Prostate gland (tissue), 2 donors: ENCODE measurements at regions not wholly inside any gene's neighbourhood (a gene's known extent, or its start where the extent isn't known, plus 50 kb on each side); places are given as distances from the start of the nearest gene placed in this dataset.
"Not testable (repeated sequence)": the region's sequence is repeated elsewhere in the genome, so short reads cannot be mapped to it uniquely, and the experiment has no call there.

Source experiments
- DNase-seq: peaks from one replicate; pipeline ENCODE4 v3.0.0-alpha.2; 2019; ENCODE audit warnings: low spot score
- H3K27ac ChIP-seq, 2 donors: fragments of 200-600 bp; sonication (generic); 2 replicates each; pipeline ENCODE4 v1.5.1; 2017 to 2019
- H3K27me3 ChIP-seq: fragments of 200-600 bp; sonication (generic); replicated peaks from 2 replicates; pipeline ENCODE4 v1.5.1; 2019; ENCODE audit not compliant: insufficient read depth
- H3K36me3 ChIP-seq, 2 donors: fragments of 200-600 bp; sonication (generic); 1 replicate in 1 of 2; 2 replicates in 1 of 2; pipeline versions ENCODE4 v1.5.1 to v1.8.1; 2017 to 2019
- H3K4me1 ChIP-seq: fragments of 200-600 bp; sonication (generic); replicated peaks from 2 replicates; pipeline ENCODE4 v1.5.1; 2019
- H3K4me3 ChIP-seq, 2 donors: fragments of 200-600 bp; sonication (generic); 2 replicates each; pipeline ENCODE4 v1.5.1; 2017 to 2019
- H3K9me3 ChIP-seq: fragments of 200-600 bp; sonication (generic); 2 replicates; pipeline ENCODE4 v1.5.1; 2017
- CTCF ChIP-seq, 4 experiments: fragments of 200-600 bp in 2 of 4; fragments of 450-650 bp in 2 of 4; sonication (generic) in 2 of 4; IDR thresholded peaks; 1 replicate in 3 of 4; 2 replicates in 1 of 4; pipeline ENCODE4 v1.5.1; 2016 to 2019; ENCODE audit warnings: antibody characterized with exemption in 4 of 4, mild to moderate bottlenecking in 2 of 4, moderate library complexity in 2 of 4
- POLR2A ChIP-seq: fragments of 450-650 bp; IDR thresholded peaks from one replicate; pipeline ENCODE4 v1.6.1; 2016; ENCODE audit warnings: antibody characterized with exemption, mild to moderate bottlenecking
- POLR2AphosphoS5 ChIP-seq: sonication (generic); formaldehyde crosslinking; IDR thresholded peaks from one replicate; pipeline ENCODE4 v1.6.1; 2017; ENCODE audit warnings: antibody characterized with exemption
- WGBS: methylation state at CpG from one replicate; pipeline ENCODE4 v1.1.5; 2018; 5-methylcytosine and 5-hydroxymethylcytosine counted together
- intact Hi-C: fragments of 100-400 bp; cut with DNase I; formaldehyde crosslinking; loops from one replicate; pipeline ENCODE4 v1.14.2; 2022

- no peak for DNase-seq
- Histone ChIP-seq H3K4me1 (no peaks in the 10 kb centered on the region), H3K27ac (no peak overlapping the region), H3K4me3 (no peak overlapping the region), H3K27me3 (no peaks in the 10 kb centered on the region), H3K9me3 (no peaks in the 10 kb centered on the region), H3K36me3 (no peaks in the 10 kb centered on the region)
- intact Hi-C loops = no loop called here
- WGBS = 91% methylated on average over 1 of the region's 1 CpG
- TF ChIP-seq POLR2A = no peak
These were observed 426.3 kb upstream of the MEF2C start for GRCh38 chr5:89309268-89309667.

- no peaks in the 10 kb centered on the region for H3K4me1 ChIP-seq
- intact Hi-C loops = no loop called here
- H3K4me3 ChIP-seq = no peak overlapping the region
- 85% methylated on average over 4 of the region's 4 CpGs for WGBS
- H3K27me3 ChIP-seq = no peaks in the 10 kb centered on the region
- no peaks in the 10 kb centered on the region for H3K9me3 ChIP-seq
- H3K27ac ChIP-seq = no peak overlapping the region
- no peak for TF ChIP-seq POLR2AphosphoS5
- no peak for TF ChIP-seq CTCF (IDR thresholded peaks at IDR 0.05)
- no peak for TF ChIP-seq POLR2A
- no peaks in the 10 kb centered on the region for H3K36me3 ChIP-seq
- no peak for DNase-seq
These were observed 425.6 kb upstream of the MEF2C start for GRCh38 chr5:89308606-89309040.

- Histone ChIP-seq H3K9me3 (no peaks in the 10 kb centered on the region), H3K27ac (no peak overlapping the region), H3K4me3 (no peak overlapping the region), H3K4me1 (no peaks in the 10 kb centered on the region), H3K36me3 (no peaks in the 10 kb centered on the region), H3K27me3 (no peaks in the 10 kb centered on the region)
- 95% methylated on average over 1 of the region's 1 CpG for WGBS
- DNase-seq = no peak
- intact Hi-C loops = no loop called here
- no peak for TF ChIP-seq CTCF (IDR thresholded peaks at IDR 0.05)
- no peak for TF ChIP-seq POLR2AphosphoS5
- no peak for TF ChIP-seq POLR2A
These were observed 425.0 kb upstream of the MEF2C start for GRCh38 chr5:89307972-89308371.

- 91% methylated on average over 2 of the region's 2 CpGs for WGBS
These were observed 424.2 kb upstream of the MEF2C start for GRCh38 chr5:89307141-89307540.

GRCh38 chr5:89303033-89303480, 420.1 kb upstream of the MEF2C start:
- intact Hi-C loops = no loop called here
- WGBS = 43% methylated on average over 4 of the region's 4 CpGs
- H3K27me3 ChIP-seq = no peaks in the 10 kb centered on the region
- H3K4me1 ChIP-seq = no peaks in the 10 kb centered on the region
- no peak overlapping the region for H3K4me3 ChIP-seq
- DNase-seq = no peak
- no peak for TF ChIP-seq POLR2A
- TF ChIP-seq CTCF (IDR thresholded peaks at IDR 0.05) = no peak
- TF ChIP-seq POLR2AphosphoS5 = no peak
- no peaks in the 10 kb centered on the region for H3K9me3 ChIP-seq
- H3K36me3 ChIP-seq = no peaks in the 10 kb centered on the region
- H3K27ac ChIP-seq = no peak overlapping the region

More at GRCh38 chr5:89307141-89307540, 424.2 kb upstream of the MEF2C start:
- H3K36me3 ChIP-seq, H3K4me3 ChIP-seq, H3K27ac ChIP-seq, H3K4me1 ChIP-seq, H3K9me3 ChIP-seq, DNase-seq, H3K27me3 ChIP-seq, intact Hi-C loops: not testable (repeated sequence)

GRCh38 chr5:89302102-89302891, 419.3 kb upstream of the MEF2C start:
- Histone ChIP-seq H3K27me3 (no peaks in the 10 kb centered on the region), H3K36me3 (no peaks in the 10 kb centered on the region), H3K4me1 (no peaks in the 10 kb centered on the region), H3K4me3 (no peak overlapping the region), H3K27ac (no peak overlapping the region), H3K9me3 (no peaks in the 10 kb centered on the region)
- TF ChIP-seq POLR2AphosphoS5 = no peak
- no peak for TF ChIP-seq POLR2A
- no peak for TF ChIP-seq CTCF (IDR thresholded peaks at IDR 0.05)
- DNase-seq = no peak
- intact Hi-C loops = no loop called here
- WGBS = 82% methylated on average over 5 of the region's 5 CpGs
